DND-41 (cell line): ENCODE measurements at regions not wholly inside any gene's neighbourhood (a gene's known extent, or its start where the extent isn't known, plus 50 kb on each side); places are given as distances from the start of the nearest gene placed in this dataset.
"Not testable (repeated sequence)": the region's sequence is repeated elsewhere in the genome, so short reads cannot be mapped to it uniquely, and the experiment has no call there.

ENCODE experiments used
- EZH2 ChIP-seq: IDR thresholded peaks from 3 replicates; pipeline ENCODE4 v1.6.1; 2012; ENCODE audit warnings: borderline replicate concordance, low read depth, mild to moderate bottlenecking, moderate library complexity, low read length, inconsistent platforms; ENCODE audit not compliant: severe bottlenecking
- TF ChIP-seq, protein P1 (sequence below): IDR thresholded peaks from 2 replicates; pipeline ENCODE4 v1.5.1; 2012; ENCODE audit warnings: borderline replicate concordance, low read length, moderate library complexity, mild to moderate bottlenecking; ENCODE audit not compliant: poor library complexity, severe bottlenecking; ENCODE audit errors: extremely low read depth

DNA sequence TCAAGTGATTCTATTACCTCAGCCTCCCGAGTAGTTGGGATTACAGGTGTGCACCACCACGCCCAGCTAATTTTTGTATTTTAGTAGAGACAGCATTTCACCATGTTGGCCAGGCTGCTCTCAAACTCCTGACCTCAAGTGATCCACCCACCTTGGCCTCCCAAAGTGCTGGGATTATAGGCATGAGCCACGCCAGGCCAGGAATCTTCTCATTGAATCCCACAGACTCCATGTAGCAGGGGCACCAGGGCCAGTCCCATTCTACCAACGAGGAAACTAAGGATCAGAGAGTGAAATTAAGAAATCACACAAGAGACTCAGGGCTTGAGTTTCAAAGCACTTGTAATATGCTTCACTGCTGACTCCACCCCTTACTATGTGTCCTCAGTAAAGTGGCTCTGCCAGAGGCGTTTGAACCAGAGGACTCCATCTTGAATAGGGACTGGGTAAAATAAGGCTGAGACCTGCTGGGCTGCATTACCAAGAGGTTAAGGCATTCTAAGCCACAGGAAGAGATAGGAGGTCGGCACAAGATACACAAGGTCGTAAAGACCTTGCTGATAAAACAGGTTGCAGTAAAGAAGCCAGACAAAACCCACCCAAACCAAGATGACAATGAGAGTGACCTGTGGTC is 285.8 kb upstream of the AMIGO2 start:
- TF ChIP-seq, protein P1, sequence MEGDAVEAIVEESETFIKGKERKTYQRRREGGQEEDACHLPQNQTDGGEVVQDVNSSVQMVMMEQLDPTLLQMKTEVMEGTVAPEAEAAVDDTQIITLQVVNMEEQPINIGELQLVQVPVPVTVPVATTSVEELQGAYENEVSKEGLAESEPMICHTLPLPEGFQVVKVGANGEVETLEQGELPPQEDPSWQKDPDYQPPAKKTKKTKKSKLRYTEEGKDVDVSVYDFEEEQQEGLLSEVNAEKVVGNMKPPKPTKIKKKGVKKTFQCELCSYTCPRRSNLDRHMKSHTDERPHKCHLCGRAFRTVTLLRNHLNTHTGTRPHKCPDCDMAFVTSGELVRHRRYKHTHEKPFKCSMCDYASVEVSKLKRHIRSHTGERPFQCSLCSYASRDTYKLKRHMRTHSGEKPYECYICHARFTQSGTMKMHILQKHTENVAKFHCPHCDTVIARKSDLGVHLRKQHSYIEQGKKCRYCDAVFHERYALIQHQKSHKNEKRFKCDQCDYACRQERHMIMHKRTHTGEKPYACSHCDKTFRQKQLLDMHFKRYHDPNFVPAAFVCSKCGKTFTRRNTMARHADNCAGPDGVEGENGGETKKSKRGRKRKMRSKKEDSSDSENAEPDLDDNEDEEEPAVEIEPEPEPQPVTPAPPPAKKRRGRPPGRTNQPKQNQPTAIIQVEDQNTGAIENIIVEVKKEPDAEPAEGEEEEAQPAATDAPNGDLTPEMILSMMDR, result not testable (repeated sequence)
- TF ChIP-seq EZH2, result not testable (repeated sequence)
